Superior temporal gyrus (tissue), 1 donor: ENCODE measurements at regions not wholly inside any gene's neighbourhood (a gene's known extent, or its start where the extent isn't known, plus 50 kb on each side); places are given as distances from the start of the nearest gene placed in this dataset.

Experiments used
- DNase-seq: peaks from one replicate; pipeline ENCODE4 v3.0.0-alpha.2; 2016; ENCODE audit errors: extremely low spot score

DNA sequence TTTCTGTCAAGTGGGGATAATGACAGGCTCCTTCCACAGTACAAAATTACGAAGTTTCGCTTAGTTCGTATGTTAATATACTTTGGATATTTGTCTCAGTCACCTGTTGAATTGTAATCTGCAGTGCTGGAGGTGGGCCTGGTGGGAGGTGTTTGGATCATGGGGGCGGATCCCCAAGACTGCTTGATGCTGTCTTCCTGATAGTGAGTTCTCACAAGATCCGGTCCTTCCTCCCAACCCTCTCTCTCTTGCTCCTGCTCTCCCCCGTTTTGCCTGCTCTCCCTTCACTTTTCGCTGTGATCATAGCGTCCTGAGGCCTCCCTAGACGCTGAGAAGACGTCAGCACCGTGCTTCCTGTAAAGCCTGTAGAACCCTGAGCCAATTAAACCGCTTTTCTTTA is 97.1 kb upstream of the EPB41L3 start:
- no peak for DNase-seq

DNA sequence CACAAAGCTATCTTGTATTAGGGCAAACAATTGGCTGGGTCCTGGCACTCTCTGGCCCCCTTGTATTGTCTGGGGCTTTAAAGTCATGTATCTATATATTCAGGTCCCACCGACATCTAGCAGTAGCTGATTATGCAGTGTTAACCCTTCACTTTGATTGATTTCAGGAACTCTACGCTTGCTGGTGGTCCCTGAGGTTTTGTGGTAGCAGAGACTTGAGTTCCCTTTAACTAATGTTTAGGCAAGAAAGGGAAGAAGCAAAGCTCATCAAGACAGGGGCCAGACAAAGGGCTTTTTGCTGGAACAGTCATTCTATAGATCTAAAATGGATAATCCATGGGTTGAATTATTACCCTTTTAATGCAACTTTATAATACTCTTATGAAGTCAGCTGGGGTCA is 95.3 kb upstream of the EPB41L3 start:
- no peak for DNase-seq

DNA sequence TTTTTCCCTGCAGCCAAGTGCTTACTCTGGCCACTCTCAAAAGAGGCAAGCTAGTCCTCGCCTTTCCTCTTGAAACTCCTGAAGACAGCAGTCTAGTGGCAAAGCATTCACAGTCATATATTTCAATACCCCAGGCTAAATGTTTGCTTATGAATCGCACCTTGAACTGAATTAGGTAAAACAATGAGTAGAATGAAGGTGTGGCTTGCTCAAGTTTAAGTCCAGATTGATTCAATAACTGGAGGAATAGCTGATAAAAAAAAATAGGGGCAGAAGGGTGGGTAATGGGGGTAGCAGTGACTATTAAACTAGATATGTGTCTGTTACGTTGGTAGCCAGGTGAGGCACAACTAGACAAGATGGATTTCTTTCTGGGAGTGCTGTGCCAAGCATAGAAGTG is 88.2 kb upstream of the EPB41L3 start:
- DNase-seq: no peak

DNA sequence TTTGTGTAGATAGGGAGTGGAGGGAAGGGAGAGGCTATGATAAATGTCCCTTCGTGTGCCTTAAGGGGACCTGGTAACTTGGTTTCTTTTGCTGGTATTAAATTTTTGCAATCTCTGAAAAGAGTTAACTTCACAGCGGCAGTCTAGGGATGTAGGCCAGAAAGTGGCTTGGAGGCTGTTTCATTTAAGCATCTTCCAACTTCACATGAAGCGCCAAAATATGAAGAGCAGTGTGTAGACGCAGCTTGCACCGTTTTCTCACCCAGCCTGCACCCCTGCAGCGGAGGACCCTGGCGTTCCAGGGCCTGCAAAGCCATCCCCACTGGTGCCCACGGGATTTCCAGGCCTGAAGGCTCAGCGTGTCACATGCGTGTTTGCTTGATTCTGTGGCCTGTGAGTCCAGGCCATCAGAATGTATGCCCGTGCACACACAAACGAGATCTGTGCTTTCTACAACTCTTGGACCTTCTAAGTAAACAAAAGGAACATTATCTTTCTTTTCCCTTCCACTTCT is 87.2 kb upstream of the EPB41L3 start:
- no peak for DNase-seq

DNA sequence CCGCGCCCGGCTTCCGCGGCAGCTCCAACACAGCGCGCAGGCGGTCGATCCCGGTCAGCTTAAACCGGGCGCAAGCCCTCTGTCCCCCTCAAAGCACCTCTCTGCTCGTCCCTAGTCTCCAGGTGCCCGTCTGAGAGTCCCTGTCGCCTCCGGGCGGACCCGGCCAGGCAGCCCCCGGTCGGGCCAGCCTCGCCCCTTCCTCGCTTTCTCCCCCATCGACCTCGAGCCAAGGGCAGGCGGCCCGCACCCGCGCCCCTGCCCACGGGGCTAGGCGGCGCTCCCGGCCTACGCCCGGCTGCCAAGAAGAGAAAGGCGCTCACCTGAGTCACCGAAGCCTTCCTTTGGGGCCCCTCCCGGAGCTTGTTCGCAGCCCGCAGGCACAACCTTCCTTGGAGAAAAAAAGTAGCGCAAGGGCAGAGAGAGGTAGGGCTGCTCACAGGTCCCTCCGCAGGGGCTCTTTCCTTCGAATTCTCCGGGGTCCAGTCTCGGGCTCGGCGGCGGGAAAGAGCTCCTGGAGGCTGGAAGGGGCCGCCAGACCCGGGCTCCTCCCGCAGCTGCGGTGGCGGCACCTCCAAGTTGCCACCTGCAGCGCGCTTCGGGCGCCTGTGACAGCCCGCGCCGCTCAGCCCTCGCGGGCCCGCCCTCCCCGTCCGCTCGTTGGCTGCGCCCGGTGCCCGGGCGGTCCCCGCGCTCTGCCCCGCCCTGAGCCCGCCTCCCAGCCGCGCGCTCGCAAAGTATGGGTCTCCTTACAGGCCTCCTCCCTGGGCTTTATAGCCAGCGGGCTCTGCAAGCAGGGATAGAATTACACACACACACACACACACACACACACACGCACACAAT is 86.5 kb upstream of the EPB41L3 start:
- DNase-seq: peak; percentile 68

DNA sequence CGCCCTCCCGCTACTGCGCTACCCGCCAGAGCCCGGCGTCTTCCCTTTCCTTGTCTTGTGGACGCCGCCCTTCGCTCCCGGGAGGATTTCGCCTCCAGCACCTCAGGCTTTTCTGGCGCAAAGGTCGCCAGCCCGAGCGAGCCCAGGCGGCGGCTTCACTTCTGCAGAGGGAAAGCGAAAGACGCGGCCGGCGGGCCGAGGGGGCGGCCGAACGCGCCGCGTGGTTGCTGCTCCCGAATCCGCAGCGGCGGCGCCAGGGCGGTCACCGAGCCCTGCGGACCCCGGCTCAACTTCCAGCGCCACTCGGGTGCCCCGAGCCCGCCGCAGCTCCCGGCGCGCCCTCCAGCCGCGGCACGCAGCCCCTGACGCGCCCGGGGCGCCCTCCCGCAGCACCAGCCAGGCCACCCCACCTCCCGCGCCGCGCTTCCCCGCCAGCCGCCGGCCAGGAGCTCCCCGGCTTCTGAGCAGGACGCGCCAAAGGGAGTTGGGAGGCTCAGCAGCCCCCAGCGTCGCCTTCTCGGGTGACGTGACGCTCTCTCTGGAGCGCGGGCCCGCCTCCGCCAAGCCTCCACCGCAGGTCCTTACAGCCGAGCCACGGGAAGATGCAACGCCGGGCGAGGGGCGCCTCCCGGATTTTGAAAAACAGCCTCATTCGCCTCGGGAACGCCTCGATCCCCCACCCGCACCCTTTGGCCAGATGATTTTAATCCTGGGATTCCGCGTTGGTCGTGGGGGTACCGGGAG is 84.9 kb upstream of the EPB41L3 start:
- no peak for DNase-seq

DNA sequence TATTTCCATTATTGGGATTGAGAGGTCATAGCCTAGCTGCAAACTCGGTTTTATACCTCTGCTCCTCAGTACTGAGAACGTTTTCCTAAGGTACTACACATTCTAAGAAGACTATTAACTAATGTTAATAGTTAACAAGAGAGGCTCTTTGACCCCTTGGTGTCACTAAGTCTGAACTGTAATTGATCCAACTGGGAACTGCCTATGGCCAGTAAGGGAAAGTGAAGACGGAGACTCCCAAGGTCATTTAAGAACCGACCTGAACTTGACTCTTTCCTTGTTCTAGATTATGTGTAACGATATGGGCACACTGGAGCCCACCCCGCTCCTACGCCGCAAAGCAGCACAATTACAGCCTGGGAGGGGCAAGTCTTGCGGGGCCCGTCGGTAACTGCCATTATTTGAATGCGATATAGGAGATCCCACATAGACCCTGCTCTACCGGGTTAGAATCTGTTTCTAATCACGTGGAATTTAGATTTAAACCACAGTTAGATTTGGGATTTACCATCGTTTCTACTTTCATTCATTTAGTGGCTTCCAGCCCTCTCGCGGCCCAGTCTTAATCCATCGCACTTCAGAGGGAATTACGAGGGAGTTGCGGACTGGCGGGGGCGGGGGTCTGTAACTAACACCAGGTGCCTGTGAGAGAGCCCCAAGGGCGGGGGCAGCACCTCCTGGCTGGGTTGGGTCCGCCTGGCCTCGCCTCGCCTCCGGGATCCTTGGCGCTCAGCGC is 84.1 kb upstream of the EPB41L3 start:
- no peak for DNase-seq

DNA sequence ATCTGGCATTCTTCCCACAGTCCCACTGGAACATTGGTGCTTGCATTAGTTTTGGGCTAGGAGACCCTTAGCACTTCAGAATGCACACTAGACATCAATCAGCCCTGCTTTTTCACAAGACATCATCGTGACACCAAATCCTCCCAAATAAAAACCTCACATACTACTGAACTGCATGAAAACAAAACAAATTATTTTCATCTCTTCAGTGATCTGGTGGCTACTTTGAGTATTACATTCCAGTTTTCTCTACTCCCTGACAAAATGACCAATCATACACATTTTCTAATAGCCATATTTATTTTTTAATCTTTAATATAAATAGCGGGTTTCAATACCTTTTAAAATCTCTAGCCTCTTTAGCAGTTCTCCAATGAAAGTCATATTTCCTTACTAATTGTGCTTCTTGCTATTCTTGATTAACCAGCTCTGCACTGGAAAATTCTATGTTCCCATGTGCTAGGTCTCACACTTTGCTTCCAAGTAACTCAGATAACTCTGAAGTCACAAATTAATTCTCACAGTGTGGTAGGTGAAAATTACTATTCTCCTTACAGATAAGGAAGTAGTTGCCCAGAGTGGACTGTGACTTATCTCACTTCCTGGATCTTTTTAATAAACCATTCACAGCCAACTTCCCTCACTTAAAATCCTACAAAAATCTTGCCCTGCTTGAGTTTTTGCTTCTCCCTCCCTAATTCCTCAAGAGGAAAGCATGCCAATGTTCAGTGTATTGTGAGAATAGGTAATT is 82.5 kb upstream of the EPB41L3 start:
- DNase-seq: no peak

DNA sequence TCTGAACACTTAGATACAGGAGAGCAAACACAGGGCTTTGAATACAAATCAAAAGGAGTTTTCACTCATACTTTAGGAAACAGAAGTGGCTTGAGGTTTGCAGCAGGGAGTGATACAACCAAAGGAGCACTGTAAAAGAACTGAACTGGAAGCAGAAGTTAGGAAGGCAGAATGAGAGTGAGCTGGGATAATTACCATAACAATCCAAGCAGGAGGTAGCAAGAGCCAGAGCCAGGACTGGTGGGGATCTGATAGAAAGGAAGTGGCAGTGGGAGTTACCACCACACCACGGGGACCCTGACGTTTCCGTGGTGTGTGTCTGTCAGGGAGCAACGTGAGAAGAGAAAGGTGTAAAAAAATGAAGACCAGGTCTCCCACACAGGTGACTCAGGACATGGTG is 81.3 kb upstream of the EPB41L3 start:
- DNase-seq: no peak

DNA sequence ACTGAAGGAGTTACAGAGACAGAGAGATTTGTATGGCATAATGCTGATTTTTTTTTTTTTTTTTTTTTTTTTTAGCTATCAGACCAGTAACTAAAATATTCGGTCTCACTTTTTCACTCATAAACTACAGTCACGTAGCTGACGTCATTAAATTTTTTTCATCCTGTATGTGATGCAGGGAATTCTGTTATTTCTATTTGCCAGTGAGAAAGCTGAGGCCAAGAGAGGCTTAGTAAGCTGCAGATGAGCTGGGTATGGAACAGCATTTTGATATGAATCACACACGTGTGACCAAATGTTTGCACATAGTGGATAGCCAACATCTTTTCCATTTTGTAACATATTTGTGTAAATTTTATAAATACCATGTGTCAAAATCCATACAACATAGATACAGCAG is 79.1 kb upstream of the EPB41L3 start:
- no peak for DNase-seq

DNA sequence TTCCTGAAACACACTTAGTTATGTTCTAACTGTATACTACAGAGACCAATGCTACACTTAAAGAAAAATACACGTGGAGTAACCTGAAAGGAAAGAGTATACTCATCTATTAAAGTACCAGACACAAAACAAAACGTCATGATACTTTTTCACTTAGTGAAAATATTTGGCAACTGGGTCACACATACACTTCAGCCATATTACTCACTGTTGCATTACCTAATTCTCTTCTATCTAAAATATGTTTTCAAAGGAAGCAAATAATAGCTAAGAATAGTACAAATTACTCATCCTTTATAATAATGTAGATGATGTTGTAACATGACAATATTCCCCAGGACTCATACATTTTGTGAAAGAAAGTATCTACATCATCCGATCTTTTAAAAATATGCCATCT is 76.5 kb upstream of the EPB41L3 start:
- no peak for DNase-seq

DNA sequence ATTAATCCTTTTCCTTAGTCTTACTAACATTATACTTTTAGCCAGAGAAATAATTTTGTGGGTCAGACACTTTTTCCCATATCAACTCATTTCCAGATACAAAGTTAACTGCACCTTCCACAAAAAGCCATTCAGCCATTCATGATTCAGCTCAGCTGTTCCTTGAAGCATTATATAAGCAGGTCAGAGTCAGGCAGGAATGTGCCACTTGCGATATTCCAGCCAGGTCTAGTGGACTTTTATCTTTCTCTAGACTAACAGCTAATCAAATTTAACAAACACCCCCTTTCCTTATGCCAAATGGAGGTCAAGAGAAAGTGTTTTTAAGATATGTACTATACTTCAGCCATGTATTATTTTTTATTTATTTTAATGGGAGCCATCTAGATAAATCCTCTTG is 75.6 kb upstream of the EPB41L3 start:
- DNase-seq: no peak

DNA sequence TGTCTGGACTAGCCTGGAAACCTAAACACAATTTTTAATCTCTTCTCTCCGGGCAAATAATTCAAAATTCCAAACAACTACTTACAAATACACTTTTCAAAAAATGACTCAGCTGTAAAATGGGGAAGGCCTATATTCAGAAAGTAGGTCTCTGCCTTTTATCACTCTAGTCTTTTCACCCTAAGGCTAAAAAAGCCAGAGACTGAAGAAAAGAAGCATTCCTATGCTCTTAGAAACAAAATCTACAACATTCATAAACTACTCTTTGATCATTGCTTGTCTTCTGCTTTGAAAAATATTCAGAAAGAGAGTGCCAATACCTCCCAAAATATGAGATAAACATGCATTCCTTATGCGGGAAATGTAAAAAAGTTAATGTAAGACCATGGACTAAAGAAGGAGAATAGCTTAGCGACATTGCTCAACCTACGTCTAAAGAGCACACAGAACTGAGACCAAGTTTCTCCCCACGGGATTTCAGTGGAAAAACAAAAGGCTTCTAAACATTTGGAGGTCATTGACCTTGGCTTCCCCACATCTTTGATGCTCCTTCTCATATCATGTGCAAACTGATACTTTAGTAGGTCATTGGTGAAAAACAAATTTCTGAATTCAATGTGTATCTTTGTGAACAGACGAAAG is 74.4 kb upstream of the EPB41L3 start:
- no peak for DNase-seq

DNA sequence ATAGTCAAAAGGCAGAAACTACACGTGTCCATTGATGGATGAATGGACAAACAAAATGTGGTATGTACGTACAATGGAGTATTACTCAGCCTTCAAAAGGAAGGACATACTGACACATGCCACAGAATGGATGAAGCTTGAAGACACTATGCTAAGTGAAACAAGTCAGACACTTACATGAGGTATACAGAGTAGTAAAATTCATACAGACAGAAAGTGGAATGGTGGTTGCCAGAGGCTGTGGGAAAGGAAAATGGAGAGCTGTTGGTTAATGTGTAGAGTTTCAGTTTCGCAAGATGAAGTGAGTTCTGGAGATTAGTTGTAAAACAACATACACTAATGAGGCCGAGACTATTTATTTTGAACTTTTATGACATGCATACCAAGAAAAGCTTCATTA is 67.4 kb upstream of the EPB41L3 start:
- no peak for DNase-seq

DNA sequence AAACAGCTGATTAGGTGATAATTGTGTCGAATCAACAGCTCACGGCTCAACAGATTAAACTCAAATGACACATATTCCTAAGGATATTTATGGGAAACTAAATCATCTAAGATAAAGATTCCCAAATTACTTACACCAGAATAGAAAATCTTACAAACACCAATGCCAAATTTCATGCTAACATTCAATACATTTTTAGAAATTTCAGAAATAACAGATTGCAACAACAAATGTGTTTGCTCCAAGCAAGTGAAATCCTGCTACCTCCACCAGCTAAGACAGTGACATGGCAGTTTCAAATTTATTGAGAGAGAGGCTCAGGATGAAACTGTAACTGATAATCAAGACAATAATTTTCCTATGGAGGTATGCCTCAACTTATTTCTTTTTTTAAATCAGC is 65.0 kb upstream of the EPB41L3 start:
- DNase-seq: no peak

DNA sequence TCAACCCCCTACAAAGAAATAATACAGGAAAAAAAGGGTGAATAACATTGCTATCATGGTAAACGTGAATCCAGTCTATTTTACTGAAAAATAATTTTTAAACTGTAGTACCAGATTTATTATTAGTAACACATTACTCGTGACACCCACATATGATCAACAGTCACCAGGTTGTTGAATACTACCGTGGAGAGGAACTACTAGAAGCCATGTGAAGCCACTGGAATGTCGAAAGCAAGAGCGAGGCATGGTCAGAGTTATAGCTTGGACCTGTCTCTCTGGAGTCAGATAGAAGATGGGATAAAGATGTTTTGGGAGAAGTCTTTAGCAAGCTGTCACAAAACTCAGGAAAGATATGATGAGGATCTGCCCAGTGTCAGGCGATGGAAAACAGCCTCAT is 63.2 kb upstream of the EPB41L3 start:
- DNase-seq: no peak

DNA sequence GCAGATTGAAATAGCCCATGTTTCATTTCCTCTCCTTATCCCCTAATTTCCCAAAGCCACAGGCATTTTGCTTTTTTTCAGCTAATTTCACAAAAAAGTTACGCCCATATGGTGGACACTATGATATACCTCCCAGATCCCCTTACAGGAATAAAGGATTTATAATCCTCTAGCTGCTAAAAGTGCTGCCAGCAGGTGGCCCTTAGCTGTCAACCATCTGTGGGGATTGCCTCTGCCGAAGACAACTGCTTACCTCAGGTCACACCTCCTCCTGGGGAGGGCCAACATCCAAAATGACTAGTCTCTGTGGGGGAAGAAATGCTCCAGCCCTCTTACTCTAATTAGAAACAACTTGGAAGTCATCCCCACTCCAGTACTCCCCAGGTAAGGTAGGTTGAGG is 61.0 kb upstream of the EPB41L3 start:
- no peak for DNase-seq

DNA sequence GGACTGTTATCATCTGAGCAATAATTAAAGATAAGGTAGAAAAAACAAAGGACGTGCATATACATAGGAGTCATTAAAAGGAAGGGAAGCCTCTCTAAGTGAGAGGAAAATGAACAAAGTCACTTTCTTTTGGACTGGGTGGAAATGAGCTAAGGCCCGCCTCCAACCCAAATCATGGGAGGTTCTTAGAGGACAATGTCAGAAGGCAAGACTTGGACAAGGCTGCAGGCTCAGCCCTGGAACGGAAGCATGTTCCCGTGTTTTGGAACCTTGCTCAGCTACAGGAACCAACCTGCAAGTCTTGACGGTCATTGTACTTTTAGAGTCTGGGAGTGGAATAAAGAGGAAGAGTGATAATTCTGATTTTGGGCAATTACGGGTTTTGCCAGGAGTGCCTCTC is 59.4 kb upstream of the EPB41L3 start:
- no peak for DNase-seq

DNA sequence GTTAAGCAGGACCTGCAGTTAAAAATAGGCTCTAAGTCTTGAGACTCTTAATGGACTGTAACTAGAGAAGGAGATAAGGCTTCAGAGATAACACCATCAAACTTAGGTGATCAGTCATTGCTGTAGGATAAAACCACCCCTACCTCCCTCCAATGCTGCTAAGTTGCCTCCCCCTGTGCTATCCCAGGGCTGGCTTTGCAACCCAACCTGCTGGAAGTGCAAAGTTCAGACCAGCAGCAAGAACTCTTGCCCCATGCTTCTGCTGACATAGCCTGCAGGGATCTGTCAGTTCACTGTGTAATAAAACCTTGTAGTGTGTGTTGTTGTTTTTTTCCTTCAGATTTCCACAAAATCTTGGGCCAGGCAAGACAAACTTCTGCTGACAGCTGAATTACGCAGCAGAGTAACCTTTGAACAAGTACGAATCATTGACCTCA is 57.4 kb upstream of the EPB41L3 start:
- no peak for DNase-seq

DNA sequence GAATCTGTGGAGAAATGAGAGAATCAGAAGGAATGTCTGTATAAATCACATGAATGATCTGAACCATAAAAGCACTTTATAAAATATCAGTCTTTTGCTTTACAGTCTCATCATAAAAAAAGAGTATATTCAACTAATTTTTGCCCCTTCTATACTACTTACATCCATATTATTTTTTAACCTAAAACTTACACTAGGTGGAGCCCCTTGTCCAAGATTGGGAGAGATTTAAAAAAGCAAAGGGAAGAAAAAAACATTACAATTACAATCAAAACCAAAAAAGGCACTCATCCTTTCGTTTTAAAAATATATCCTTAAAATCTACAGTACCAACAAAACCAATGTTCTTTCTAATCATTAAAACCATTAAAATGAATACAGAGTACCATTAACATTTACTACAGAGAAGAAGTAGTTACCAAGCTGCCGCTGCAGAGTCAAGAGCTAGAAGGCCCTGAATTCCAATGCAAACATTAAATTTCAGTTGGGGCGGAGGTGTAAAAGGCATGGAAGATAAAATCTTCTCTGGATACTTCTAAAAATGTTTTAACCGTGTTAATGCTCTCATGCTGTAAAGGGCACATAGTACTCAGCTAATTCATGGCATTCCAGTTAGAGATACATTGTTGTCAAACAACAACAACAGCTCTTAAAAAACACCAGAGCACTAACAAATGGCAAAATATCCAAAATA is 56.7 kb upstream of the EPB41L3 start:
- DNase-seq: peak; percentile 70

DNA sequence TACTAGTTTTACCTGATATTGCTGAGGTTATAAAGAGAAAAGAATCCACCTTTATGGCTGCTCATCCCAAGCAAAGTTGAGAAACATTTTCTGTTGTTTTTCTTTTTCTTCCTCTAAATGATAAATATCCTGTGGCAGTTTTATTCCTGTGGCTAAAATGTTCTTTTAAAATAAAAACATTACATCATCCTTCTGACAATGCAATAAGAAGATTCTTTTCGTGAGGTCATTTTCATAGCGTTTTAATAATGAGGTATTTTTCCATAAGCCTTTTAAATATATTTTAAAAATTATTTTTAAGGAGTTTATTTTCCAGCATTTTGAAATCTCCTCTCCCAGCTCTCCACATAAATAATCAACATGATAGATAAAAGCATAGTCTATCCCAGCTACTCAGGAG is 52.8 kb upstream of the EPB41L3 start:
- DNase-seq: no peak
